Fibroblast of peridontal ligament (primary cell): ENCODE measurements at regions not wholly inside any gene's neighbourhood (a gene's known extent, or its start where the extent isn't known, plus 50 kb on each side); places are given as distances from the start of the nearest gene placed in this dataset.
"Not testable (repeated sequence)": the region's sequence is repeated elsewhere in the genome, so short reads cannot be mapped to it uniquely, and the experiment has no call there.

ENCODE experiments used
- DNase-seq: peaks from one replicate; pipeline ENCODE4 v3.0.0-alpha.2; 2010; ENCODE audit errors: extremely low read depth

- DNase-seq = no peak
These were observed 277.6 kb downstream of the SIPA1L2 start for GRCh38 chr1:232352366-232352765.

- DNase-seq = no peak
These were observed 278.6 kb downstream of the SIPA1L2 start for GRCh38 chr1:232351335-232351734.

GRCh38 chr1:232346844-232347243 is 283.1 kb downstream of the SIPA1L2 start:
- DNase-seq = no peak

GRCh38 chr1:232344791-232345399 is 285.0 kb downstream of the SIPA1L2 start:
- DNase-seq = peak; percentile 29

GRCh38 chr1:232344186-232344585 is 285.7 kb downstream of the SIPA1L2 start:
- not testable (repeated sequence) for DNase-seq

- DNase-seq = no peak
These were observed 289.5 kb downstream of the SIPA1L2 start for GRCh38 chr1:232340446-232340845.

- no peak for DNase-seq
These were observed 290.9 kb downstream of the SIPA1L2 start for GRCh38 chr1:232339073-232339472.

GRCh38 chr1:232335741-232336293 is 294.1 kb downstream of the SIPA1L2 start:
- DNase-seq = no peak

- no peak for DNase-seq
These were observed 294.7 kb downstream of the SIPA1L2 start for GRCh38 chr1:232335261-232335660.

GRCh38 chr1:232334811-232335210 is 295.1 kb downstream of the SIPA1L2 start:
- no peak for DNase-seq

GRCh38 chr1:232334246-232334645 is 295.7 kb downstream of the SIPA1L2 start:
- no peak for DNase-seq

- DNase-seq = no peak
These were observed 296.5 kb downstream of the SIPA1L2 start for GRCh38 chr1:232333419-232333767.

- not testable (repeated sequence) for DNase-seq
These were observed 297.1 kb downstream of the SIPA1L2 start for GRCh38 chr1:232332710-232333418.

GRCh38 chr1:232329103-232329813 is 300.7 kb downstream of the SIPA1L2 start:
- DNase-seq = no peak

- DNase-seq = peak; percentile 2
These were observed 301.3 kb downstream of the SIPA1L2 start for GRCh38 chr1:232328486-232329102.

GRCh38 chr1:232327899-232328298 is 302.0 kb downstream of the SIPA1L2 start:
- DNase-seq = no peak

GRCh38 chr1:232327269-232327668 is 302.7 kb downstream of the SIPA1L2 start:
- no peak for DNase-seq

GRCh38 chr1:232322162-232322734 is 307.7 kb downstream of the SIPA1L2 start:
- no peak for DNase-seq

- DNase-seq = no peak
These were observed 310.3 kb downstream of the SIPA1L2 start for GRCh38 chr1:232319518-232320210.

GRCh38 chr1:232319072-232319471 is 310.9 kb downstream of the SIPA1L2 start:
- no peak for DNase-seq

GRCh38 chr1:232318143-232318542 is 311.8 kb downstream of the SIPA1L2 start:
- DNase-seq = no peak
